VCaP (cell line): ENCODE measurements at regions not wholly inside any gene's neighbourhood (a gene's known extent, or its start where the extent isn't known, plus 50 kb on each side); places are given as distances from the start of the nearest gene placed in this dataset.

Source experiments
- H3K27ac ChIP-seq: fragments of 450-650 bp; 2 replicates; pipeline ENCODE4 v1.5.1; 2017
- CTCF ChIP-seq: fragments of 450-650 bp; conservative IDR thresholded peaks from 2 replicates; pipeline ENCODE4 v1.5.1; 2017; ENCODE audit warnings: mild to moderate bottlenecking, moderate library complexity

- H3K27ac ChIP-seq, result no peak overlapping the region
- no peak for TF ChIP-seq CTCF
Observed at GRCh38 chr4:126109836-126110235, 795.1 kb downstream of the FAT4 start.

GRCh38 chr4:126113058-126113457 lies 798.3 kb downstream of the FAT4 start:
- TF ChIP-seq CTCF, result no peak

GRCh38 chr4:126123611-126124325 lies 809.0 kb downstream of the FAT4 start:
- H3K27ac ChIP-seq, result no peak overlapping the region
- TF ChIP-seq CTCF, result no peak

More at GRCh38 chr4:126113058-126113457, 798.3 kb downstream of the FAT4 start:
- no peak overlapping the region for H3K27ac ChIP-seq

GRCh38 chr4:126124818-126125217 lies 810.1 kb downstream of the FAT4 start:
- H3K27ac ChIP-seq, result no peak overlapping the region
- no peak for TF ChIP-seq CTCF

- TF ChIP-seq CTCF, result no peak
- no peak overlapping the region for H3K27ac ChIP-seq
Observed at GRCh38 chr4:126130215-126130614, 815.5 kb downstream of the FAT4 start.

- no peak for TF ChIP-seq CTCF
Observed at GRCh38 chr4:126136922-126137781, 822.4 kb downstream of the FAT4 start.

GRCh38 chr4:126137782-126138170 lies 823.0 kb downstream of the FAT4 start:
- TF ChIP-seq CTCF, result no peak
- H3K27ac ChIP-seq, result no peak overlapping the region

More at GRCh38 chr4:126136922-126137781, 822.4 kb downstream of the FAT4 start:
- H3K27ac ChIP-seq, result no peak overlapping the region
